NCI-H128 (cell line): ENCODE measurements at regions not wholly inside any gene's neighbourhood (a gene's known extent, or its start where the extent isn't known, plus 50 kb on each side); places are given as distances from the start of the nearest gene placed in this dataset.
"Not testable (repeated sequence)": the region's sequence is repeated elsewhere in the genome, so short reads cannot be mapped to it uniquely, and the experiment has no call there.

ENCODE experiments used
- DNase-seq: peaks from one replicate; lab custom pipeline; 2025; ENCODE audit not compliant: unreplicated experiment; lab: John Stamatoyannopoulos, UW

- DNase-seq = no peak
Measured at GRCh38 chr3:139267300-139268246, 76.2 kb upstream of the MRPS22 start.

GRCh38 chr3:139269984-139270383 lies 73.8 kb upstream of the MRPS22 start:
- DNase-seq = no peak

- not testable (repeated sequence) for DNase-seq
Measured at GRCh38 chr3:139270652-139271051, 73.2 kb upstream of the MRPS22 start.

GRCh38 chr3:139280027-139280671 lies 63.7 kb upstream of the MRPS22 start:
- no peak for DNase-seq

GRCh38 chr3:139281096-139281495 lies 62.7 kb upstream of the MRPS22 start:
- no peak for DNase-seq

GRCh38 chr3:139281522-139282196 lies 62.2 kb upstream of the MRPS22 start:
- no peak for DNase-seq

GRCh38 chr3:139283301-139283700 lies 60.5 kb upstream of the MRPS22 start:
- DNase-seq = no peak

- no peak for DNase-seq
Measured at GRCh38 chr3:139284221-139284620, 59.6 kb upstream of the MRPS22 start.

- no peak for DNase-seq
Measured at GRCh38 chr3:139285691-139286090, 58.1 kb upstream of the MRPS22 start.

- DNase-seq = no peak
Measured at GRCh38 chr3:139286241-139286640, 57.6 kb upstream of the MRPS22 start.

- no peak for DNase-seq
Measured at GRCh38 chr3:139286825-139287224, 57.0 kb upstream of the MRPS22 start.

- no peak for DNase-seq
Measured at GRCh38 chr3:139287557-139287956, 56.3 kb upstream of the MRPS22 start.

- DNase-seq = no peak
Measured at GRCh38 chr3:139288266-139288821, 55.5 kb upstream of the MRPS22 start.

GRCh38 chr3:139289860-139290524 lies 53.8 kb upstream of the MRPS22 start:
- no peak for DNase-seq

GRCh38 chr3:139291276-139292051 lies 52.4 kb upstream of the MRPS22 start:
- no peak for DNase-seq

GRCh38 chr3:139292192-139292591 lies 51.6 kb upstream of the MRPS22 start:
- DNase-seq = no peak

- DNase-seq = no peak
Measured at GRCh38 chr3:139292711-139293664, 50.8 kb upstream of the MRPS22 start.

GRCh38 chr3:139293665-139294023 lies 50.2 kb upstream of the MRPS22 start:
- DNase-seq = no peak
